Common myeloid progenitor, CD34-positive (primary cell): ENCODE measurements at regions not wholly inside any gene's neighbourhood (a gene's known extent, or its start where the extent isn't known, plus 50 kb on each side); places are given as distances from the start of the nearest gene placed in this dataset.
A peak's percentile ranks its signal among the peaks of the same experiment; 100 is the strongest.

ENCODE experiments used
- CTCF ChIA-PET: fragments of 350-600 bp; sonication (Branson Sonifier 250); formaldehyde crosslinking; loops from one replicate; lab custom pipeline; 2021; ENCODE audit warnings: antibody characterized with exemption; lab: Charles Lee
- POLR2A ChIA-PET: fragments of 350-600 bp; sonication (Branson Sonifier 250); formaldehyde crosslinking; loops from one replicate; lab custom pipeline; 2021; ENCODE audit warnings: antibody characterized with exemption; lab: Charles Lee
- DNase-seq, 3 donors: peaks; one replicate each; pipeline versions ENCODE4 v3.0.0 to v3.0.0-alpha.2; 2013
- H3K27ac ChIP-seq, 2 experiments: 1 replicate in 1 of 2; 2 replicates in 1 of 2; pipeline ENCODE4 v1.7.0; 2013; ENCODE audit warnings: inconsistent platforms in 2 of 2, low read length in 2 of 2, mild to moderate bottlenecking in 2 of 2, low read depth in 1 of 2, moderate library complexity in 1 of 2; ENCODE audit not compliant: severe bottlenecking in 2 of 2, insufficient read depth in 1 of 2, poor library complexity in 1 of 2
- H3K27me3 ChIP-seq, 5 experiments: replicated peaks in 2 of 5; 1 replicate in 3 of 5; 2 replicates in 2 of 5; pipeline versions ENCODE4 v1.6.1 to v1.7.0; 2013; ENCODE audit warnings: low read length in 4 of 5, mild to moderate bottlenecking in 2 of 5, moderate library complexity in 2 of 5, inconsistent platforms in 1 of 5; ENCODE audit not compliant: insufficient read depth in 5 of 5, control insufficient read depth in 4 of 5
- H3K36me3 ChIP-seq, 4 experiments: 1 replicate in 2 of 4; 2 replicates in 2 of 4; pipeline versions ENCODE4 v1.6.1 to v1.7.0; 2013; ENCODE audit warnings: low read length in 3 of 4, control low read depth in 1 of 4, mild to moderate bottlenecking in 1 of 4; ENCODE audit not compliant: control insufficient read depth in 4 of 4, insufficient read depth in 4 of 4
- H3K4me1 ChIP-seq, 4 experiments: 1 replicate in 3 of 4; 2 replicates in 1 of 4; pipeline versions ENCODE4 v1.6.1 to v1.7.1; 2013; ENCODE audit warnings: low read length in 3 of 4, mild to moderate bottlenecking in 3 of 4, control low read depth in 1 of 4, inconsistent platforms in 1 of 4, moderate library complexity in 1 of 4; ENCODE audit not compliant: control insufficient read depth in 4 of 4, insufficient read depth in 4 of 4; ENCODE audit errors: control extremely low read depth in 1 of 4
- H3K4me3 ChIP-seq, 7 experiments: 1 replicate in 4 of 7; 2 replicates in 3 of 7; pipeline versions ENCODE4 v1.5.1 to v1.7.0; 2013; ENCODE audit warnings: mild to moderate bottlenecking in 7 of 7, low read length in 6 of 7, moderate library complexity in 6 of 7, inconsistent platforms in 2 of 7, low read depth in 2 of 7, control low read depth in 1 of 7; ENCODE audit not compliant: insufficient read depth in 4 of 7, control insufficient read depth in 1 of 7; ENCODE audit errors: extremely low read depth in 1 of 7
- H3K9me3 ChIP-seq, 5 experiments: 1 replicate in 4 of 5; 2 replicates in 1 of 5; pipeline versions ENCODE4 v1.6.1 to v1.7.1; 2013; ENCODE audit warnings: low read length in 4 of 5, mild to moderate bottlenecking in 2 of 5, inconsistent platforms in 1 of 5, low read depth in 1 of 5, moderate library complexity in 1 of 5; ENCODE audit not compliant: control insufficient read depth in 4 of 5, insufficient read depth in 2 of 5; ENCODE audit errors: control extremely low read depth in 1 of 5
- WGBS: methylation state at CpG from one replicate; pipeline ENCODE4 v1.1.5; 2013; ENCODE audit not compliant: insufficient coverage; 5-methylcytosine and 5-hydroxymethylcytosine counted together

DNA sequence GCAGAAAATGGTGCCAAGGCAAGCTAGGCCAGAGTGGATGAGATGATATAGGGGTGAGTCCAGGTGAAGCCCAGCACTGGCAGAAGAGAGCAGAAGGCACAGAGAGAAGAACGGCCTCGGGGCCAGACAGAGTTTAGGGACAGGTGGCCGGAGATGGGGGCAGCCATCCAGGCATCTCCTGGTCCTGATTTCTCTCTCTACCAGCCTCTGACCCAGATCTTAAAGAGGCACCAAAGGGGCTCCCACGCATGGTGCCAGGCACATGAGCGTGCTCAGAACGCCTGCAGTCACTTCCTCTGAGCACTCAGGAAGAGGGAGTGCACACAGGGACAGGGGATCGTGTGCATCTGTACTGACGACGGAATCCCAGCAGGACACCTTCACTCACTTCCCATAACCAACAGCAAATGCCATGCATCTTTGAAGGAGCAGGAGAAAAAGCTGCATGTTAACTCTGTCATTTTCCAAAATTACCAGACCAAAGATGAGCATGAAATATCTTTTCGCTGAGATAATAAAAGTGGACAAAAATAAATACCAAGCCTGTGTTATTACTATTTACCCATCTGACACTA is 427.8 kb upstream of the MYT1L start:
- no peak for DNase-seq
- Histone ChIP-seq H3K36me3 (no peaks in the 10 kb centered on the region), H3K4me1 (no peaks in the 10 kb centered on the region), H3K9me3 (peaks cover 0 to 14% (median 4%) of the 10 kb centered on the region in 5 experiments), H3K27me3 (peaks cover 0 to 2% (median 0%) of the 10 kb centered on the region in 5 experiments), H3K4me3 (no peak overlapping the region), H3K27ac (no peak overlapping the region)
- CTCF ChIA-PET: no interaction called here
- whole genome bisulfite sequencing: 92% methylated on average over 4 of the region's 10 CpGs
- POLR2A ChIA-PET: no interaction called here

DNA sequence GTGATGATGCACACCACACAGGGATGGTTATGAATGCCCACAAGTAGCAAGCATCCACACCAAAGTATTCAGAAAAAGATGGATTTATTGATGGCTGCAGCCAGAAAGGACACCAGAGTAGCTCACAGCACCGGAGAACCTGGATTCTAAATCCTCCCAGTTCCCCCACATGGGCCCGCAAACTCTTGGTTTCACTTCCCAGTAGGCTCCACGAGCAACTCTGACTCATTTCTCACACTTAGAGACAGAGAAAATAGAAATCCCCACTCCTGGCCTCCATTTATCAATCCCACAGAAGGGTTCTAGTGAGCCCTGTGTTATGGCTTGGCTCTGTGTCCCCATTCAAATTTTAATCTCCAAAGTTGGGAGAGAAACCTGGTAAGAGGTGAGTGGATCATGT is 426.7 kb upstream of the MYT1L start:
- no peak for DNase-seq
- ChIA-PET POLR2A (no interaction called here), CTCF (no interaction called here)
- 100% methylated on average over 3 of the region's 3 CpGs for WGBS
- peak overlapping the region in 1 of 7 experiments; percentile 1 for H3K4me3 ChIP-seq
- H3K9me3 ChIP-seq: peaks cover 0 to 20% (median 4%) of the 10 kb centered on the region in 5 experiments
- no peak overlapping the region for H3K27ac ChIP-seq
- H3K4me1 ChIP-seq: no peaks in the 10 kb centered on the region
- H3K36me3 ChIP-seq: no peaks in the 10 kb centered on the region
- H3K27me3 ChIP-seq: peaks cover 0 to 2% (median 0%) of the 10 kb centered on the region in 5 experiments

- CTCF ChIA-PET: no interaction called here
- Histone ChIP-seq H3K27ac (no peak overlapping the region), H3K27me3 (peaks cover 0 to 2% (median 0%) of the 10 kb centered on the region in 5 experiments), H3K36me3 (no peaks in the 10 kb centered on the region), H3K4me1 (no peaks in the 10 kb centered on the region), H3K4me3 (no peak overlapping the region), H3K9me3 (peaks cover 0 to 24% (median 4%) of the 10 kb centered on the region in 5 experiments)
- WGBS: 99% methylated on average over 6 of the region's 7 CpGs
- no peak for DNase-seq
- POLR2A ChIA-PET: no interaction called here
Measured at GRCh38 chr2:2756886-2757285, 425.8 kb upstream of the MYT1L start.

DNA sequence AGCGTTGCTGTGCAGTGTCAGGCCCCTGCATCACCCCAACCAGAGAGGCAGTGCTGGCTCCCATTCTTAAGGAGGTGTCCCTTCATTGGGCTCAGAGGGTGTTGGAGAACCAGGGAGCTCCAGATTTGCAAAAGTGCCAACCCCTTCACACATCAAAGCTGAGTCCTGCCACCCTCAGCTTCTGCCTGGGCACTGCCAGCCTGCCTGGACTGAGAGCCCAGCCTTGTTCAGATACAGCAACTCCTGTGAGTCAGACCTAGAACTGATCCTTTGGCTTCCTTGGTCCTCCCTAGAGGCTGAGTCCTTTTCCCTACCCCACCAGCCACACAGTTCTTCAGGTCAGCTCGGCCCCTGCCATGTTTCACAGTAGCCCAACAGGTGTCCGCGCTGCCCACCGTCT is 424.9 kb upstream of the MYT1L start:
- peaks cover 0 to 2% (median 0%) of the 10 kb centered on the region in 5 experiments for H3K27me3 ChIP-seq
- DNase-seq: no peak
- CTCF ChIA-PET: no interaction called here
- POLR2A ChIA-PET: no interaction called here
- peaks cover 0 to 33% (median 4%) of the 10 kb centered on the region in 5 experiments for H3K9me3 ChIP-seq
- H3K4me1 ChIP-seq: no peaks in the 10 kb centered on the region
- H3K4me3 ChIP-seq: no peak overlapping the region
- H3K27ac ChIP-seq: no peak overlapping the region
- no peaks in the 10 kb centered on the region for H3K36me3 ChIP-seq
- 100% methylated on average over 4 of the region's 5 CpGs for WGBS

- CTCF ChIA-PET: no interaction called here
- no peak overlapping the region for H3K27ac ChIP-seq
- peaks cover 0 to 27% (median 4%) of the 10 kb centered on the region in 5 experiments for H3K9me3 ChIP-seq
- no peaks in the 10 kb centered on the region for H3K4me1 ChIP-seq
- H3K4me3 ChIP-seq: no peak overlapping the region
- POLR2A ChIA-PET: interaction anchor here (0.5 kb wide), 1 partner anchor 167 kb away, joined by 3 read pairs; no protein-coding TSS in a partner anchor
- WGBS: 90% methylated on average over 3 of the region's 5 CpGs
- peaks cover 0 to 2% (median 0%) of the 10 kb centered on the region in 5 experiments for H3K27me3 ChIP-seq
- H3K36me3 ChIP-seq: no peaks in the 10 kb centered on the region
- no peak for DNase-seq
Measured at GRCh38 chr2:2754940-2755339, 423.9 kb upstream of the MYT1L start.

DNA sequence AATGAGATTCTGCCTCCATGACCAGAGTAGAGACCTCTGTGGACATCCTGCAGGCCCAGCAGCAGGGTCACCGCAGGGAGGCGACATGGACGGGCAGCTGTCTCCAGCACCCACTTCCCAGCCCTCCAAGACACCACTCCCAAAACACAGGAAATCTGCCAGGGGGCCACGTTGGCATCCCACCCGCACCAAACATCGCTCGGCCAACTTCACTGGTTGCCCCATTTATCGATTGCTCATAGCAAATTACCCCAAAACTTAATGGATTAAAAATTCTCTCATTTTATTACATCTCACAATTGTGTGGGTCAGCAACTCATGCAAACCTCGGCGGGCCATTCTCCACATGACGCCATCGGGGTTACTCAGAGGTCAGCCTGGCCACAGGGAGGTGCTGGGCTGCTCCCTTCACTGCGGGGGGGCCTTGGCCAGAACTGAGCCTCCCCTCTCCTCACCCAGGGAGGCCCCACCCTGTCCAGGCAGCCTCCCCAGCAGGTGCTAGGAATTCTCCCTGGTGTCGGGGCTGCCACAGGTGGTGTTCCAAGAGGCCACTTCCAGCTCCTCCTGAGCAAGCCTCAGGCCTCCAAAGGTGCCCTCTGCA is 420.7 kb upstream of the MYT1L start:
- POLR2A ChIA-PET: no interaction called here
- H3K27ac ChIP-seq: no peak overlapping the region
- H3K4me3 ChIP-seq: no peak overlapping the region
- WGBS: 93% methylated on average over 9 of the region's 14 CpGs
- H3K36me3 ChIP-seq: no peaks in the 10 kb centered on the region
- no peaks in the 10 kb centered on the region for H3K27me3 ChIP-seq
- DNase-seq: no peak
- peaks cover 0 to 27% (median 4%) of the 10 kb centered on the region in 5 experiments for H3K9me3 ChIP-seq
- CTCF ChIA-PET: no interaction called here
- peaks cover 0 to 8% (median 1%) of the 10 kb centered on the region in 4 experiments for H3K4me1 ChIP-seq
